GM21576 (cell line): ENCODE measurements at regions not wholly inside any gene's neighbourhood (a gene's known extent, or its start where the extent isn't known, plus 50 kb on each side); places are given as distances from the start of the nearest gene placed in this dataset.

ENCODE experiments used
- ATAC-seq: cut with Tn5 transposase; IDR thresholded peaks from one replicate; pipeline ENCODE4 v1.9.1; 2021; ENCODE audit warnings: mild to moderate bottlenecking, moderate library complexity; ENCODE audit not compliant: unreplicated experiment

GRCh38 chr3:31218082-31218481 lies 314.6 kb upstream of the STT3B start:
- no peak for ATAC-seq

- peak; percentile 49 for ATAC-seq
Observed at GRCh38 chr3:31219131-31219843, 313.4 kb upstream of the STT3B start.

DNA sequence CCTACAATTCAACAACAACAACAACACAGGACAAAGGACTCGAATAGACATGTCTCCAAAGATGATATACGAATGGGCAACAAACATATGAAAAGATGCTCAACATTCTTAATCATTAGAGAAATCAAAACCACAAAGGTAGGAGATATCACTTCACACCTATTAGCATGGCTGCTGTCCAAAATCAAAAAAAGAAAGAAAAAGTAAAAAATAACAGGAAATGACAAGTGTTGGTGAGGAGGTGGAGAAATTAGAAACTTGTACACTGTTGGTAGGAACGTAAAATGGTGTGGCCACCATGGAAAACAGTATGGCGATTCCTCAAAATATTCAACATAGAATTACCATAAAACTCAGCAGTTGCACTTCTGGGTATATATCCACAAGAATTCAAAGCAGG lies 312.3 kb upstream of the STT3B start:
- ATAC-seq, result no peak

DNA sequence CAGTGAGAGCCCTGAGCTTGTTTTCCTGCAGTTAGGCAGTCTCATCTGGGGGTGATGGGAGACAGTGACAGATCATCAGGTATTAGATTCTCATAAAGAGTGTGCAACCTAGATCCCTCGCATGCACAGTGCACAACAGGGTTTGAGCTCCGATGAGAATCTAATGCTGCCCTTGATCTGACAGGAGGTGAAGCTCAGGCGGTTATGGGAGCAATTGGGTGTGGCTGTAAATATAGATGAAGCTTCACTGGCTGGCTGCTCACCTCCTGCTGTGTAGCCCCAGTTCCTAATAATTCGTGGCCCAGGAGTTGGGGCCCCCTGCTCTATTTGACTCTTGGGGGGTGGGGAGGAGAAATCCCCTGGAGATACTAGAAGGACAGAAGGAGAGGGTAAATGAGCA lies 309.4 kb upstream of the STT3B start:
- no peak for ATAC-seq

- no peak for ATAC-seq
Observed at GRCh38 chr3:31224936-31225335, 307.8 kb upstream of the STT3B start.

DNA sequence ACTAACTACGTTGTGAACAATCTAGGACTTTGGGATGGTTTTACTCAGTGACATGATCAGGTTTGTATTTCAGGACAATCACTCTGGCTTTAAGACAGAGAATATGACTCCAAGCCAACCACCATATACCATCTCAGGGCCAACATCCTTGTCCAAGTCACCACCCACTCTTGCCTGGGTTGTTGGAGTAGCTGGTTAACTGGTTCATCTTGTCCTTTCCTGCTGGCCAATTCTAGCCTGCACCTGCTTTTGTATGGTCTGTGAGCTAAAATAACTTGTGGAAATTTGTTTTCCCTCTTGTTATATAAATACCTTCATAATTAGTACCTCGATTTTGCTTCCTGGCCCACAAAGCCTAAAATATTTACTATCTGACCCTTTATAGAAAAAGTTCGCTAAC lies 306.8 kb upstream of the STT3B start:
- ATAC-seq, result no peak

GRCh38 chr3:31226346-31226745 lies 306.4 kb upstream of the STT3B start:
- ATAC-seq, result no peak

DNA sequence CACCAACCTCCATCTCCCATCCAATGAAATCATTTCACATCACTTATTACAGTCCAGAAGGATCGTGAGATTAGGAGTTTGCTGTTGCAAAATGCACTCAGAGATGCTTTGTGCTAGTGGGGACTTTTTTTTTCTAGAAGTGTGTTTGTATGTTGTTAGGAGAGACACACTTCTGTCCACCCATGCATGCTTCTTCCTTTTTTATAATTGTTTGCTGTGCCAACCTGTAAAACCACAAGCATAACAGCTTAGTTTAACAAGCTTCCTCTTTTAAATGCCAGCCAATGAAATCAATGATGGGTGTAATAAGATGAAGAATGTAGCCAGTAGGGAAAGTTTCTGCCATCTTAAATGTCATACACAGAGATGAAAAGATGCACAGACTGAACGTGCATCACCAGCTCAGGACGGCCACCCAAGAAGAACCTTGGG lies 305.6 kb upstream of the STT3B start:
- peak; percentile 28 for ATAC-seq

GRCh38 chr3:31230425-31231223 lies 302.1 kb upstream of the STT3B start:
- no peak for ATAC-seq

DNA sequence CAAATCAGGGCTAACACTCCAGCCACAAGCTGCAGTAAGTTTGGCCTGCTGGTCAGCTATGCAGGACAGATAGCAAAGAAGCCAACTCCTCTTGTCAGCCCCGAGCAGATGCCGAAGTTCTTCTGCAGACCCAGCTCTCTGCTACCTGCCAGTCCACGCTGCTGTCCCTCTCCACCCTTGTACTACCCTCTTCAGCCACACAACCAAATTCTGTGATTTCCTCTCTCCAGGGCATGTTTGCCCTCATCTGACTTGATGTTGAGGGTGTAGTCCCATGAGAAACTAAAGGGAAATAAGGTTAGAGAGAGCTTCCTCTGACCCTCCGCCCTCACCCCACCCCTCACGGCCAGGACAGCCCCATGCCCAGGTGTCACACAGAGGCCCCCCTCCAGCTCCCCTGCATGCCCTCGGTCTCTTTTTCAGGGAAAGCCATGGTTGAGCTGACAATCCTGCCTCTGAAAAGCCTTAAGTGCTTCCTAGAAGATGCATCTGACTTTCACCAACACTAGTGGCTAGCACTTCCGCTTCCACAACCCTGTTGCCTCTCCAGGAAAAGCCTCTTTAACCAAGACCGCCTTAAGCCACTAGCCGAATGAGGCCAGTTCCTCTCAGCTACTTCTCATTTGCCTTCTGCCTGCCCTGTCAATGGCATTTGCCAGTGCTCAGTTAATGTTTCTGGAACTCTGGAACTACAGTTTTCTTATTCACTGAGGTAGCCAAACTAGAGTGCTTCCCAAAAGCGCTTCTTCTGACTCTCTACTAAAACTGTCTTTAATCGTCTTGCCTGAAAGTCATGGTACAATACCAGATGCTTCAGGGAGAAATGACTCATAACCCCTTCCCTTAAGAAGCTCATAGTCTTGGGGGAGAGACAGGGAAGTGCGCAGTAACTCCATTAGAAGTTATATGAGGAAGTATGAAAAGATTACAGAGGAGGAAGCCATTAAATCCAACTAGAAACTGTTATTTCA lies 300.4 kb upstream of the STT3B start:
- ATAC-seq, result no peak

- no peak for ATAC-seq
Observed at GRCh38 chr3:31234145-31234544, 298.6 kb upstream of the STT3B start.

GRCh38 chr3:31235062-31235700 lies 297.5 kb upstream of the STT3B start:
- no peak for ATAC-seq

DNA sequence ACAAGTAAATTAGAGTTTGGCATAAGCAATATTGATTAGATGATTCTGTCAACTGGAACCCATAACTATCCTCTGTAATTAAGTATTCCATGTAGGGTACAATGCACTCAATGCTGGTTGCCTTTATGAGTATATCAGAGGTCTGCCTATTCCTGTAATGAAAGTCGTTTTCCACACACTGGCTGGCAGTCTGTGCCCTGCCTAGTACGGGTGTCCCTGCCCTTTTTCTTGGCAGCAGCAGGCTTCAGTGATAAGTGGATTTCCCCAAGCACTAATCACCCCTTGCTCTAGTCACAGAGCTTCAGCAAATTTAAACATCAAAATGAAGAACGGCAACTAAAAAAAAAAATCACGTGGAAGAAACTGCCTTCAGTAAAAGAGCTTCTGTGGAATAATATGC lies 294.8 kb upstream of the STT3B start:
- no peak for ATAC-seq

DNA sequence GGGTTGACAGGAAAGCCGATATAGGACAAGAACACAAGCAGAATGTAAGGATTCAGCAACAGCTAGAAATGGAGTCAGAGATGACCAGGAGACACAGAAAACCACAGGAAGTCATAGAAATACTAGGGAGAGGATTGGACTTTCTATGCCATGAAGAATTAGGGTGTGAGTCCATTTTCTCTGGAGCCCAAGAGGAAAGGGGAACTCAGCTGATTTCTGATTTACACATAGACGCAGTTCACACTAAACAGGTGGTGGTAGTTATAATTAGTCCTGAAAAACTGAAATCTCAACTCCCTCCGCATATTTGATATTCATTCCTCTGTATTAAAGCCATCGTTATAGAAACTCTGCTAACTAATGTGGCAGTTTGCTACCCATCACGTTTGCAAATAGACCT lies 292.7 kb upstream of the STT3B start:
- ATAC-seq, result no peak

- ATAC-seq, result no peak
Observed at GRCh38 chr3:31240466-31240865, 292.3 kb upstream of the STT3B start.

DNA sequence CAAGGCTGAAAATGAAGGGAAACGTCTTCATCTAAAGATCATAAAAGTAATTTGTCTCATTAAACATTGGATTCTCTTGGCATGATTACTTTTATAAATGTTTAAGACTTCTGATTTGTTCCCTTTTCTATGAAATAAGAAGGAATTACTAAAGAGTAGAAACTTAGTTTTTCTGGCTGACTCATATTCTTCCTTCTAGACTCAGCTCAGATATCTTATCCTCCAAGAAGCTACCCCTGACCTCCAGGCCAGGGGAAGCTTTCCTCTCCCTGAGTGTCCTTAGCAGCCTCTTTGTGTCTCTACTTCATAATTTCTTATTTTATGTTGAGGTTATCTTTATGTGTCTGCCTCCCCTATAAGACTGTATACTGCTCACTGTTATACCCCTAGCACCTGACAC lies 291.9 kb upstream of the STT3B start:
- no peak for ATAC-seq

DNA sequence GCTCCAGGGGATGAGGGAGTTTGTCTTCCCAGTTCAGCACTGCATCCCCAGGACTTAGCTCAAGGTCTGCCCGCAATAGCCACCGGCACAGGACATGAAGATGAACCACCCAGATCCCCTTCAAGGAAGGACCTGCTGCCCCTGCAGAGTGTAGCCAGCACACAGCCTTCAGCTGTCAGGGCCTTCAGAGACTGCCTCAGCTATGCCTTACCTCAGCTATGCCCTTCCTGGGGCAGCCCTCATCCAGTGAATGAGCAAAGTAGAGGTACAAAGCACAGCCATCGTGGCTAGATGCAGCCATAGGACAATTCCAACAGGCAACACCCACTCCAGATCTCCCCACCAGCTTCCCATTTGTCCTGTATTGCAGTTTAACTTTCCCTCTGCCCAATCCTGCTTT lies 291.2 kb upstream of the STT3B start:
- ATAC-seq, result no peak

GRCh38 chr3:31242026-31242960 lies 290.4 kb upstream of the STT3B start:
- peak; percentile 72 for ATAC-seq

- no peak for ATAC-seq
Observed at GRCh38 chr3:31244929-31245817, 287.6 kb upstream of the STT3B start.
